Prostate gland (tissue), 2 donors: ENCODE measurements at regions not wholly inside any gene's neighbourhood (a gene's known extent, or its start where the extent isn't known, plus 50 kb on each side); places are given as distances from the start of the nearest gene placed in this dataset.
"Not testable (repeated sequence)": the region's sequence is repeated elsewhere in the genome, so short reads cannot be mapped to it uniquely, and the experiment has no call there.

Source experiments
- DNase-seq: peaks from one replicate; pipeline ENCODE4 v3.0.0-alpha.2; 2019; ENCODE audit warnings: low spot score
- H3K27ac ChIP-seq, 2 donors: fragments of 200-600 bp; sonication (generic); 2 replicates each; pipeline ENCODE4 v1.5.1; 2017 to 2019
- H3K27me3 ChIP-seq: fragments of 200-600 bp; sonication (generic); replicated peaks from 2 replicates; pipeline ENCODE4 v1.5.1; 2019; ENCODE audit not compliant: insufficient read depth
- H3K36me3 ChIP-seq, 2 donors: fragments of 200-600 bp; sonication (generic); 1 replicate in 1 of 2; 2 replicates in 1 of 2; pipeline versions ENCODE4 v1.5.1 to v1.8.1; 2017 to 2019
- H3K4me1 ChIP-seq: fragments of 200-600 bp; sonication (generic); replicated peaks from 2 replicates; pipeline ENCODE4 v1.5.1; 2019
- H3K4me3 ChIP-seq, 2 donors: fragments of 200-600 bp; sonication (generic); 2 replicates each; pipeline ENCODE4 v1.5.1; 2017 to 2019
- H3K9me3 ChIP-seq: fragments of 200-600 bp; sonication (generic); 2 replicates; pipeline ENCODE4 v1.5.1; 2017
- WGBS: methylation state at CpG from one replicate; pipeline ENCODE4 v1.1.5; 2018; 5-methylcytosine and 5-hydroxymethylcytosine counted together
- intact Hi-C: fragments of 100-400 bp; cut with DNase I; formaldehyde crosslinking; loops from one replicate; pipeline ENCODE4 v1.14.2; 2022

DNA sequence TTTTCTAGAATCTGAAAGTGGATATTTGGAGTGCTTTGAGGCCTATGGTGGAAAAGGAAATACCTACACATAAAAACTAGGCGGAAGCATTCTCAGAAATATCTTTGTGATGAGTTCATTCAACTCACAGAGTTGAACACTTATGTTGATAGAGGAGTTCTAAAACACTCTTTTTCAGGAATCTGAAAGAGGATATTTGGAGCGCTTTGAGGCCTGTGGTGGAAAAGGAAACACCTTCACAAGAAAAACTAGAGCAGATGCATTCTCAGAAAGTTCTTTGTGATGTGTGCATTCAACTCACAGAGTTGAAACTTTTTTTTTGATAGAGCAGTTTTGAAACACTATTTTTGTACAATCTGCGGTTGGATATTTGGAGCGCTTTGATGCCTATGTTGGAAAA lies 1250.0 kb upstream of the DEFB115 start:
- H3K4me1 ChIP-seq, H3K4me3 ChIP-seq, intact Hi-C loops, H3K27me3 ChIP-seq, H3K9me3 ChIP-seq, H3K36me3 ChIP-seq, H3K27ac ChIP-seq: not testable (repeated sequence)
- 90% methylated on average over 4 of the region's 4 CpGs for WGBS
- DNase-seq = peak; percentile 11
